Vagina (tissue), 2 donors: ENCODE measurements at regions not wholly inside any gene's neighbourhood (a gene's known extent, or its start where the extent isn't known, plus 50 kb on each side); places are given as distances from the start of the nearest gene placed in this dataset.

Source experiments
- DNase-seq, 2 donors: peaks; one replicate each; pipeline ENCODE4 v3.0.0-alpha.2; 2017; ENCODE audit errors: extremely low spot score in 2 of 2
- H3K27ac ChIP-seq: fragments of 200-600 bp; sonication (generic); one replicate; pipeline ENCODE4 v1.5.1; 2019
- H3K27me3 ChIP-seq: fragments of 200-600 bp; sonication (generic); one replicate; pipeline ENCODE4 v1.5.1; 2019
- H3K36me3 ChIP-seq, 2 donors: fragments of 200-600 bp; sonication (generic); one replicate each; pipeline ENCODE4 v1.5.1; 2017 to 2019
- H3K4me1 ChIP-seq: fragments of 200-600 bp; sonication (generic); one replicate; pipeline ENCODE4 v1.5.1; 2019
- H3K4me3 ChIP-seq, 2 donors: fragments of 200-600 bp; sonication (generic); 1 replicate in 1 of 2; 2 replicates in 1 of 2; pipeline ENCODE4 v1.5.1; 2016 to 2019
- H3K9me3 ChIP-seq: fragments of 200-600 bp; sonication (generic); one replicate; pipeline ENCODE4 v1.5.1; 2019
- CTCF ChIP-seq, 3 experiments: fragments of 450-650 bp in 2 of 3; fragments of 200-600 bp in 1 of 3; sonication (generic) in 1 of 3; IDR thresholded peaks; one replicate each; pipeline ENCODE4 v1.5.1; 2017 to 2019; ENCODE audit warnings: antibody characterized with exemption in 3 of 3, mild to moderate bottlenecking in 2 of 3, moderate library complexity in 2 of 3
- POLR2A ChIP-seq, 2 donors: fragments of 450-650 bp; IDR thresholded peaks; one replicate each; pipeline ENCODE4 v1.6.1; 2017; ENCODE audit warnings: antibody characterized with exemption in 2 of 2, mild to moderate bottlenecking in 2 of 2, moderate library complexity in 2 of 2
- POLR2AphosphoS5 ChIP-seq, 2 donors: sonication (generic); formaldehyde crosslinking; IDR thresholded peaks; one replicate each; pipeline ENCODE4 v1.9.0; 2017; ENCODE audit warnings: antibody characterized with exemption in 2 of 2, mild to moderate bottlenecking in 2 of 2, low read depth in 1 of 2; ENCODE audit not compliant: insufficient read depth in 1 of 2
- intact Hi-C: fragments of 100-400 bp; cut with DNase I; formaldehyde crosslinking; loops from one replicate; pipeline ENCODE4 v1.15.1; 2023

GRCh38 chr5:130436430-130436829 is 532.2 kb downstream of the CHSY3 start:
- no peaks in the 10 kb centered on the region for H3K36me3 ChIP-seq

GRCh38 chr5:130427222-130427955 is 523.1 kb downstream of the CHSY3 start:
- Histone ChIP-seq H3K4me3 (no peak overlapping the region), H3K27me3 (no peaks in the 10 kb centered on the region), H3K4me1 (peaks cover 8% of the 10 kb centered on the region), H3K9me3 (no peaks in the 10 kb centered on the region), H3K27ac (no peak overlapping the region), H3K36me3 (no peaks in the 10 kb centered on the region)
- no peak for DNase-seq
- TF ChIP-seq CTCF (IDR thresholded peaks at IDR 0.05): no peak
- no peak for TF ChIP-seq POLR2AphosphoS5 (IDR thresholded peaks at IDR 0.05; ENCODE audit: insufficient read depth in 1 of 2, low read depth in 1 of 2)
- no peak for TF ChIP-seq POLR2A (IDR thresholded peaks at IDR 0.05)
- intact Hi-C loops: no loop called here

More at GRCh38 chr5:130436430-130436829, 532.2 kb downstream of the CHSY3 start:
- Histone ChIP-seq H3K9me3 (peaks cover 3% of the 10 kb centered on the region), H3K4me1 (no peaks in the 10 kb centered on the region), H3K27me3 (no peaks in the 10 kb centered on the region), H3K27ac (no peak overlapping the region), H3K4me3 (no peak overlapping the region)
- intact Hi-C loops: no loop called here
- no peak for TF ChIP-seq POLR2A (IDR thresholded peaks at IDR 0.05)
- TF ChIP-seq POLR2AphosphoS5 (IDR thresholded peaks at IDR 0.05; ENCODE audit: insufficient read depth in 1 of 2, low read depth in 1 of 2): no peak
- no peak for TF ChIP-seq CTCF (IDR thresholded peaks at IDR 0.05)
- no peak for DNase-seq

- no peak for DNase-seq
- Histone ChIP-seq H3K27ac (no peak overlapping the region), H3K36me3 (no peaks in the 10 kb centered on the region), H3K4me3 (no peak overlapping the region), H3K9me3 (no peaks in the 10 kb centered on the region), H3K27me3 (no peaks in the 10 kb centered on the region), H3K4me1 (peaks cover 8% of the 10 kb centered on the region)
- no peak for TF ChIP-seq POLR2AphosphoS5 (IDR thresholded peaks at IDR 0.05; ENCODE audit: insufficient read depth in 1 of 2, low read depth in 1 of 2)
- TF ChIP-seq POLR2A (IDR thresholded peaks at IDR 0.05): no peak
- TF ChIP-seq CTCF (IDR thresholded peaks at IDR 0.05): no peak
- intact Hi-C loops: no loop called here
Observed at GRCh38 chr5:130425424-130425823, 521.2 kb downstream of the CHSY3 start.

- TF ChIP-seq CTCF (IDR thresholded peaks at IDR 0.05): no peak
- TF ChIP-seq POLR2A (IDR thresholded peaks at IDR 0.05): no peak
- no peak for TF ChIP-seq POLR2AphosphoS5 (IDR thresholded peaks at IDR 0.05; ENCODE audit: insufficient read depth in 1 of 2, low read depth in 1 of 2)
- intact Hi-C loops: no loop called here
- Histone ChIP-seq H3K4me1 (peaks cover 8% of the 10 kb centered on the region), H3K36me3 (no peaks in the 10 kb centered on the region), H3K4me3 (no peak overlapping the region), H3K9me3 (no peaks in the 10 kb centered on the region), H3K27me3 (no peaks in the 10 kb centered on the region), H3K27ac (no peak overlapping the region)
- DNase-seq: no peak
Observed at GRCh38 chr5:130424341-130424740, 520.1 kb downstream of the CHSY3 start.

- TF ChIP-seq CTCF (IDR thresholded peaks at IDR 0.05) (no peak), POLR2A (IDR thresholded peaks at IDR 0.05) (no peak), POLR2AphosphoS5 (IDR thresholded peaks at IDR 0.05; ENCODE audit: insufficient read depth in 1 of 2, low read depth in 1 of 2) (no peak)
- intact Hi-C loops: no loop called here
- DNase-seq: no peak
- Histone ChIP-seq H3K27ac (no peak overlapping the region), H3K9me3 (no peaks in the 10 kb centered on the region), H3K36me3 (no peaks in the 10 kb centered on the region), H3K4me1 (no peaks in the 10 kb centered on the region), H3K27me3 (no peaks in the 10 kb centered on the region), H3K4me3 (no peak overlapping the region)
Observed at GRCh38 chr5:130402906-130403305, 498.6 kb downstream of the CHSY3 start.
